H1 (cell line): ENCODE measurements at regions not wholly inside any gene's neighbourhood (a gene's known extent, or its start where the extent isn't known, plus 50 kb on each side); places are given as distances from the start of the nearest gene placed in this dataset.

Experiments used
- CTCF ChIA-PET: fragments of 300-600 bp; sonication (Branson Sonifier 250); formaldehyde crosslinking; loops from one replicate; lab custom pipeline; 2021; ENCODE audit not compliant: partially characterized antibody; lab: Charles Lee
- POLR2A ChIA-PET: fragments of 300-600 bp; sonication (Branson Sonifier 250); formaldehyde crosslinking; loops from one replicate; lab custom pipeline; 2021; ENCODE audit warnings: inconsistent platforms; ENCODE audit not compliant: partially characterized antibody; lab: Charles Lee
- DNase-seq, 2 experiments: peaks; one replicate each; pipeline versions ENCODE4 v3.0.0 to v3.0.0-alpha.2; 2010 to 2022; ENCODE audit warnings: low spot score in 2 of 2, low read depth in 1 of 2, mixed read lengths in 1 of 2
- FAIRE-seq: peaks from 2 replicates; lab custom pipeline; 2011; peaks lifted over from hg19 to GRCh38; lab: Jason Lieb, UNC
- H2AFZ ChIP-seq: 2 replicates; pipeline ENCODE4 v1.8.1; 2012; ENCODE audit warnings: low read length, inconsistent platforms
- H2AK5ac ChIP-seq: 2 replicates; pipeline ENCODE4 v1.6.1; 2013; ENCODE audit warnings: low read depth, low read length
- H2BK120ac ChIP-seq: replicated peaks from 2 replicates; pipeline ENCODE3; 2013; ENCODE audit warnings: low read depth, low read length, inconsistent platforms
- H2BK12ac ChIP-seq: 2 replicates; pipeline ENCODE4 v1.6.1; 2013; ENCODE audit warnings: low read depth, low read length
- H2BK15ac ChIP-seq: 2 replicates; pipeline ENCODE4 v1.6.1; 2013; ENCODE audit warnings: low read length
- H2BK20ac ChIP-seq: 2 replicates; pipeline ENCODE4 v1.6.1; 2013; ENCODE audit warnings: low read length
- H2BK5ac ChIP-seq: 2 replicates; pipeline ENCODE4 v1.6.1; 2013; ENCODE audit warnings: low read depth, low read length
- H3K14ac ChIP-seq: 2 replicates; pipeline ENCODE4 v1.6.1; 2013; ENCODE audit warnings: inconsistent platforms; ENCODE audit not compliant: insufficient read length
- H3K18ac ChIP-seq: 2 replicates; pipeline ENCODE4 v1.6.1; 2013; ENCODE audit warnings: low read length; ENCODE audit errors: extremely low read depth
- H3K23ac ChIP-seq: 2 replicates; pipeline ENCODE4 v1.6.1; 2013; ENCODE audit warnings: inconsistent platforms; ENCODE audit not compliant: insufficient read length
- H3K23me2 ChIP-seq: 2 replicates; pipeline ENCODE4 v1.6.1; 2013; ENCODE audit warnings: low read depth, low read length
- H3K27ac ChIP-seq: 2 replicates; pipeline ENCODE4 v1.6.1; 2011; ENCODE audit warnings: low read depth, low read length, inconsistent platforms
- H3K27me3 ChIP-seq, 4 experiments: replicated peaks in 1 of 4; 1 replicate in 1 of 4; 2 replicates in 3 of 4; pipeline versions ENCODE4 v1.6.1 to v1.8.1; 2011 to 2013; ENCODE audit warnings: low read length in 3 of 4, mild to moderate bottlenecking in 3 of 4, inconsistent platforms in 2 of 4, mixed read lengths in 2 of 4, moderate library complexity in 1 of 4; ENCODE audit not compliant: control insufficient read depth in 3 of 4, insufficient read depth in 3 of 4; ENCODE audit errors: extremely low read depth in 1 of 4
- H3K36me3 ChIP-seq, 4 experiments: 2 replicates each; pipeline versions ENCODE4 v1.6.1 to v1.8.1; 2011 to 2013; ENCODE audit warnings: mild to moderate bottlenecking in 4 of 4, low read length in 3 of 4, moderate library complexity in 2 of 4, control low read depth in 1 of 4, inconsistent platforms in 1 of 4; ENCODE audit not compliant: insufficient read depth in 4 of 4, control insufficient read depth in 2 of 4
- H3K4ac ChIP-seq: replicated peaks from 2 replicates; pipeline ENCODE3; 2013; ENCODE audit warnings: low read length, low read depth, mixed read lengths, inconsistent platforms; ENCODE audit not compliant: insufficient read length
- H3K4me1 ChIP-seq, 4 experiments: replicated peaks in 1 of 4; 1 replicate in 1 of 4; 2 replicates in 3 of 4; pipeline versions ENCODE4 v1.6.1 to v1.8.1; 2011 to 2013; ENCODE audit warnings: low read length in 3 of 4, inconsistent platforms in 2 of 4, mixed read lengths in 1 of 4; ENCODE audit not compliant: insufficient read depth in 4 of 4, control insufficient read depth in 3 of 4
- H3K4me2 ChIP-seq, 2 experiments: 2 replicates each; pipeline versions ENCODE4 v1.6.1 to v1.8.1; 2011 to 2013; ENCODE audit warnings: low read depth in 2 of 2, low read length in 2 of 2, control low read depth in 1 of 2, inconsistent platforms in 1 of 2, mild to moderate bottlenecking in 1 of 2; ENCODE audit not compliant: insufficient read depth in 1 of 2
- H3K4me3 ChIP-seq, 4 experiments: fragments of 200-600, 300-600 bp in 1 of 4; sonication (generic), shearing (Covaris generic), sonication (Bioruptor Twin) in 1 of 4; 2 replicates each; pipeline versions ENCODE4 v1.5.1 to v1.8.1; 2011 to 2016; ENCODE audit warnings: low read length in 4 of 4, low read depth in 3 of 4, control low read depth in 2 of 4, inconsistent platforms in 2 of 4, mild to moderate bottlenecking in 2 of 4, mixed read lengths in 1 of 4, moderate library complexity in 1 of 4; ENCODE audit not compliant: insufficient read depth in 2 of 4; ENCODE audit errors: extremely low read depth in 1 of 4
- H3K56ac ChIP-seq: replicated peaks from 2 replicates; pipeline ENCODE3; 2013; ENCODE audit warnings: low read depth, mild to moderate bottlenecking, mixed read lengths, low read length, inconsistent platforms; ENCODE audit not compliant: insufficient read length
- H3K79me1 ChIP-seq: 2 replicates; pipeline ENCODE4 v1.6.1; 2013; ENCODE audit warnings: low read depth, low read length, control low read depth
- H3K79me2 ChIP-seq, 2 experiments: 2 replicates each; pipeline versions ENCODE4 v1.6.1 to v1.8.1; 2012 to 2013; ENCODE audit warnings: low read length in 2 of 2, mild to moderate bottlenecking in 2 of 2, inconsistent platforms in 1 of 2; ENCODE audit not compliant: insufficient read depth in 2 of 2, control insufficient read depth in 1 of 2
- H3K9ac ChIP-seq, 4 experiments: replicated peaks in 1 of 4; 1 replicate in 1 of 4; 2 replicates in 3 of 4; pipeline versions ENCODE4 v1.6.1 to v1.8.1; 2011 to 2013; ENCODE audit warnings: low read depth in 3 of 4, low read length in 3 of 4, control low read depth in 2 of 4, mild to moderate bottlenecking in 2 of 4, moderate library complexity in 2 of 4, inconsistent platforms in 1 of 4; ENCODE audit errors: extremely low read depth in 1 of 4
- H3K9me3 ChIP-seq, 2 experiments: 2 replicates each; pipeline versions ENCODE4 v1.6.1 to v1.8.1; 2012 to 2013; ENCODE audit warnings: mild to moderate bottlenecking in 2 of 2, moderate library complexity in 2 of 2, control low read depth in 1 of 2, inconsistent platforms in 1 of 2, low read depth in 1 of 2, low read length in 1 of 2, mixed read lengths in 1 of 2; ENCODE audit not compliant: insufficient read depth in 2 of 2
- H4K20me1 ChIP-seq, 2 experiments: replicated peaks in 1 of 2; 2 replicates each; pipeline versions ENCODE3 to v1.8.1; 2011 to 2013; ENCODE audit warnings: inconsistent platforms in 2 of 2, low read length in 2 of 2, mild to moderate bottlenecking in 1 of 2; ENCODE audit not compliant: insufficient read depth in 2 of 2, control insufficient read depth in 1 of 2
- H4K5ac ChIP-seq: 2 replicates; pipeline ENCODE4 v1.6.1; 2013; ENCODE audit warnings: low read length, low read depth, mixed read lengths, inconsistent platforms; ENCODE audit not compliant: insufficient read length
- H4K8ac ChIP-seq: 2 replicates; pipeline ENCODE4 v1.8.0; 2013; ENCODE audit warnings: mild to moderate bottlenecking, moderate library complexity, low read length, inconsistent platforms; ENCODE audit not compliant: insufficient read depth; ENCODE audit errors: extremely low read depth
- H4K91ac ChIP-seq: replicated peaks from 2 replicates; pipeline ENCODE3; 2013; ENCODE audit warnings: low read length, mixed read lengths, inconsistent platforms; ENCODE audit not compliant: insufficient read length
- CHD1 ChIP-seq: IDR thresholded peaks from 2 replicates; pipeline ENCODE4 v1.6.1; 2012; ENCODE audit warnings: low read depth, low read length, improper control_type of control experiment
- EP300 ChIP-seq, 2 experiments: IDR thresholded peaks; 1 replicate in 1 of 2; 2 replicates in 1 of 2; pipeline ENCODE4 v1.6.1; 2011 to 2012; ENCODE audit warnings: low read depth in 2 of 2, low read length in 2 of 2, mild to moderate bottlenecking in 2 of 2, borderline replicate concordance in 1 of 2, inconsistent platforms in 1 of 2, moderate library complexity in 1 of 2
- POLR2A ChIP-seq, 2 experiments: IDR thresholded peaks; 1 replicate in 1 of 2; 2 replicates in 1 of 2; pipeline ENCODE4 v1.6.1; 2011; ENCODE audit warnings: low read depth in 2 of 2, low read length in 2 of 2, mild to moderate bottlenecking in 2 of 2; ENCODE audit errors: control extremely low read depth in 1 of 2
- POU5F1 ChIP-seq: IDR thresholded peaks from 2 replicates; pipeline ENCODE4 v1.6.1; 2011; ENCODE audit warnings: low read depth, mild to moderate bottlenecking, low read length, moderate library complexity
- ZNF274 ChIP-seq: IDR thresholded peaks from 2 replicates; pipeline ENCODE4 v1.7.0; 2012; ENCODE audit warnings: low read length, borderline replicate concordance; ENCODE audit errors: extremely low read depth
- WGBS, 2 experiments: shearing (Covaris generic) in 1 of 2; methylation state at CpG; one replicate each; pipeline versions ENCODE4 v1.1.6 to v1.1.7; 2013 to 2015; ENCODE audit warnings: low lambda C conversion rate in 2 of 2, mixed read lengths in 2 of 2, inconsistent platforms in 1 of 2, low coverage in 1 of 2, missing lambda C conversion rate in 1 of 2; ENCODE audit not compliant: insufficient replicate concordance in 2 of 2, insufficient coverage in 1 of 2, insufficient read length in 1 of 2; ENCODE audit errors: extremely low coverage in 1 of 2, missing lambda C conversion rate in 1 of 2; 5-methylcytosine and 5-hydroxymethylcytosine counted together
- TF ChIP-seq, protein P1 (sequence below): IDR thresholded peaks from 2 replicates; pipeline ENCODE4 v1.6.1; 2011; ENCODE audit warnings: low read depth, mild to moderate bottlenecking, low read length; ENCODE audit not compliant: insufficient read depth
- TF ChIP-seq, protein P2 (sequence below): IDR thresholded peaks from 2 replicates; pipeline ENCODE4 v1.6.1; 2012; ENCODE audit warnings: low read length, inconsistent platforms
- TF ChIP-seq, protein P3 (sequence below): IDR thresholded peaks from 2 replicates; pipeline ENCODE4 v1.6.1; 2011; ENCODE audit warnings: low read length, improper control_type of control experiment

DNA sequence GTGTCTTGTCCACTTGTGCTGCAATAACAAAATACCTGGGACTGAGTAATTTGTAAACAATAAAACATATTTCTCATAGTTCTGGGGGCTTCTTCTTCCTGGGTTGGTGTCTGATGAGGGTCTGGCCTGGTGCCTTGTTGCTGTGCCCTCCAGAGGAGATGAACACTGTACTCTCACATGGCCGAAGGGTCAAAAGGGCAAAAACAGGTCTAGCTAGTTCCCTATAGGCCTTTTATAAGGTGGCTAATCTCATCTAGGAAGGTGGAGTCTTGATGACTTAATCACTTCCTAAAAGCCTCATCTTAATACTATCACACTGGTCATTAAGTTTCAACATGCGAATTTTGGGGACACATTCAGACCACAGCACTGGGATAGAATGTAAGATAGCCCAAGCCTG is 228.4 kb downstream of the TLE3 start:
- 46% methylated on average over 2 of the region's 2 CpGs; no CpG with 5 or more reads in 1 of the 2 experiments for WGBS, 2 experiments
- Histone ChIP-seq H2BK12ac (no peak overlapping the region), H2AFZ (no peak overlapping the region), H3K79me1 (no peaks in the 10 kb centered on the region), H3K9ac (no peak overlapping the region), H2AK5ac (no peak overlapping the region), H2BK15ac (no peak overlapping the region), H3K36me3 (no peaks in the 10 kb centered on the region), H3K23ac (no peak overlapping the region), H3K56ac (no peak overlapping the region), H4K5ac (no peak overlapping the region), H3K4ac (no peak overlapping the region), H2BK5ac (no peak overlapping the region), H3K18ac (no peak overlapping the region), H3K9me3 (peaks cover 4 to 8% of the 10 kb centered on the region in 2 experiments; a peak in 1 of 4 replicates), H3K27me3 (no peaks in the 10 kb centered on the region), H4K8ac (no peak overlapping the region), H4K20me1 (no peaks in the 10 kb centered on the region), H2BK20ac (no peak overlapping the region), H3K27ac (no peak overlapping the region), H4K91ac (no peak overlapping the region), H2BK120ac (no peak overlapping the region), H3K79me2 (no peaks in the 10 kb centered on the region), H3K23me2 (no peaks in the 10 kb centered on the region), H3K4me2 (no peak overlapping the region), H3K4me3 (no peak overlapping the region), H3K4me1 (no peaks in the 10 kb centered on the region), H3K14ac (no peak overlapping the region)
- DNase-seq (no peak), FAIRE-seq (no peak)
- ChIA-PET POLR2A (no interaction called here), CTCF (no interaction called here)
- TF ChIP-seq, protein P1, sequence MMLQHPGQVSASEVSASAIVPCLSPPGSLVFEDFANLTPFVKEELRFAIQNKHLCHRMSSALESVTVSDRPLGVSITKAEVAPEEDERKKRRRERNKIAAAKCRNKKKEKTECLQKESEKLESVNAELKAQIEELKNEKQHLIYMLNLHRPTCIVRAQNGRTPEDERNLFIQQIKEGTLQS = no peak
- TF ChIP-seq, protein P2, sequence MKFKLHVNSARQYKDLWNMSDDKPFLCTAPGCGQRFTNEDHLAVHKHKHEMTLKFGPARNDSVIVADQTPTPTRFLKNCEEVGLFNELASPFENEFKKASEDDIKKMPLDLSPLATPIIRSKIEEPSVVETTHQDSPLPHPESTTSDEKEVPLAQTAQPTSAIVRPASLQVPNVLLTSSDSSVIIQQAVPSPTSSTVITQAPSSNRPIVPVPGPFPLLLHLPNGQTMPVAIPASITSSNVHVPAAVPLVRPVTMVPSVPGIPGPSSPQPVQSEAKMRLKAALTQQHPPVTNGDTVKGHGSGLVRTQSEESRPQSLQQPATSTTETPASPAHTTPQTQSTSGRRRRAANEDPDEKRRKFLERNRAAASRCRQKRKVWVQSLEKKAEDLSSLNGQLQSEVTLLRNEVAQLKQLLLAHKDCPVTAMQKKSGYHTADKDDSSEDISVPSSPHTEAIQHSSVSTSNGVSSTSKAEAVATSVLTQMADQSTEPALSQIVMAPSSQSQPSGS = no peak
- no peak for TF ChIP-seq EP300 (IDR thresholded peaks at IDR 0.05; ENCODE audit: borderline replicate concordance in 1 of 2, low read depth in 2 of 2, low read length in 2 of 2)
- TF ChIP-seq, protein P3, sequence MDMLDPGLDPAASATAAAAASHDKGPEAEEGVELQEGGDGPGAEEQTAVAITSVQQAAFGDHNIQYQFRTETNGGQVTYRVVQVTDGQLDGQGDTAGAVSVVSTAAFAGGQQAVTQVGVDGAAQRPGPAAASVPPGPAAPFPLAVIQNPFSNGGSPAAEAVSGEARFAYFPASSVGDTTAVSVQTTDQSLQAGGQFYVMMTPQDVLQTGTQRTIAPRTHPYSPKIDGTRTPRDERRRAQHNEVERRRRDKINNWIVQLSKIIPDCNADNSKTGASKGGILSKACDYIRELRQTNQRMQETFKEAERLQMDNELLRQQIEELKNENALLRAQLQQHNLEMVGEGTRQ = no peak
- TF ChIP-seq POU5F1 = no peak
- TF ChIP-seq ZNF274 = no peak
- no peak for TF ChIP-seq CHD1
- TF ChIP-seq POLR2A (IDR thresholded peaks at IDR 0.05; ENCODE audit: control extremely low read depth in 1 of 2, low read depth in 2 of 2, low read length in 2 of 2) = no peak
